Activated T-cell treated with anti-CD3 and anti-CD28 coated beads, Interleukin-2, amount 50 U/mL, for 4 hours (primary cell): ENCODE measurements at regions not wholly inside any gene's neighbourhood (a gene's known extent, or its start where the extent isn't known, plus 50 kb on each side); places are given as distances from the start of the nearest gene placed in this dataset.
A peak's percentile ranks its signal among the peaks of the same experiment; 100 is the strongest.

Source experiments
- ATAC-seq, 2 donors: fragments of 200-7000 bp; cut with Tn5 transposase; one replicate each; pipeline ENCODE4 v1.10.0; 2021
- DNase-seq: peaks from one replicate; pipeline ENCODE4 v3.0.0-alpha.2; 2020
- H3K27me3 Mint-ChIP-seq: one replicate; pipeline ENCODE4 v1.8.0; 2021; ENCODE audit warnings: low read depth, mixed read lengths
- H3K36me3 Mint-ChIP-seq: one replicate; pipeline ENCODE4 v1.8.0; 2022; ENCODE audit warnings: mixed read lengths; ENCODE audit not compliant: insufficient read depth
- H3K4me1 Mint-ChIP-seq: one replicate; pipeline ENCODE4 v1.8.0; 2021; ENCODE audit warnings: low read depth, mixed read lengths
- H3K4me3 Mint-ChIP-seq: one replicate; pipeline ENCODE4 v1.8.0; 2021; ENCODE audit warnings: mild to moderate bottlenecking, moderate library complexity, mixed read lengths
- H3K9me3 Mint-ChIP-seq: one replicate; pipeline ENCODE4 v1.8.0; 2021; ENCODE audit warnings: mixed read lengths

DNA sequence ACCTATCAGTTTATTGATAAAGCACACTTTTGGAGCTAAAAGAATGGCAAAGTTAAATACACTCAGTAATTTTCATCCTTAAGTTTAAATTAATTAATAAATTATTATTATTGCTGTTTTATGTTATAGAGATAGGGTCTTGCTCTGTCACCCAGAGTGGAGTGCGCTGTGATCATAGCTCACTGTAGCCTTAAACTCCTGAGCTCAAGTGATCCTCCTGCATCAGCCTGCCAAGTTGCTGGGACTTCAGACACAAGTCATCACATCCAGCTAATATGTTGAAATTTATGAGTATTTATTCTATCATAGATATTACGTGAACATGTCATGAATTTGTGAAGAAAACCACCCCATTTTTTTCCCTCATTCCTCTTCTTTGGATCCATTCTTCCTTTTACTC is 64.2 kb downstream of the GJA1 start:
- no peaks in the 10 kb centered on the region for H3K36me3 Mint-ChIP-seq
- no peak for DNase-seq
- H3K4me1 Mint-ChIP-seq: peaks cover 4% of the 10 kb centered on the region
- ATAC-seq: no peak
- no peaks in the 10 kb centered on the region for H3K9me3 Mint-ChIP-seq
- peaks cover 3% of the 10 kb centered on the region for H3K27me3 Mint-ChIP-seq
- no peak overlapping the region for H3K4me3 Mint-ChIP-seq

DNA sequence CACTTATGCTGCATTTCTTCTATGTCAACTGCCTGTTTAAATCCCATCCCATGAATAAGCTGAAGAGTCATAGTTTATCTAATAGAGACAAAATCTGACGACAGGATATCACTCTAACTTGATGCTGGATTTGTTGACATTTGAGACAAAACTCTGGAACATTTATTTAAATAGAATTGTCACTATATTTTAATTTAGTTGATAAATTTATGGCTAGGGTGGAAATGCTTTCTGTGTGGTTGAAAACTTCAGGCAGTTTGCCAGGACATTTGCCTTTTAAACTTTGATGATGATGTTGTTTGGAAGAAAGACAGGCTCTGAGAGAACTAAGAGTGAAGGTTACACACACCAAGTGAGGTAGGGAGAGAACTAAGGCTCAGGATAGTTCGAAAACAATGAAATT is 68.1 kb downstream of the GJA1 start:
- no peaks in the 10 kb centered on the region for H3K36me3 Mint-ChIP-seq
- H3K4me3 Mint-ChIP-seq: no peak overlapping the region
- DNase-seq (no peak), ATAC-seq (no peak)
- H3K9me3 Mint-ChIP-seq: no peaks in the 10 kb centered on the region
- H3K27me3 Mint-ChIP-seq: peaks cover 3% of the 10 kb centered on the region
- H3K4me1 Mint-ChIP-seq: peaks cover 4% of the 10 kb centered on the region

DNA sequence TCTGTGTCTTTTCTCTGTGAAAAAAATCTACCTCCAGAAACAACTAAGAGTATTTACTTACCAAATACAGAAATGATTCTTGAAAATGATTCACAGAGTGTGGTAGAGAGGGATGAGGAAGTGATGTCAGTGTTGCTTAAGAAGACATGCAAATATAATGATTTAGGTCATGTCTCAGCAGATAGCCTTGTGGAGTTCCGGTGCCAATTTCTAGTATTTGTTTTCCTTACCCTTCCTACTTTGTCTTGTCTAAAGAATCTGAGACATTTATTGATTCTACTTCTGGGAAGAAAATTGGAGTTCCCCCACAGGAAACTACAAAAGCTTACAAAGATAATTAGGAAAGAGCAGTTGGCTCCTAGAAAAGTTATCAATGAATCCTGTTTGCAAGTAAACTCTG is 68.8 kb downstream of the GJA1 start:
- Mint-ChIP-seq H3K36me3 (no peaks in the 10 kb centered on the region), H3K4me1 (peaks cover 4% of the 10 kb centered on the region), H3K4me3 (no peak overlapping the region), H3K27me3 (peaks cover 3% of the 10 kb centered on the region), H3K9me3 (no peaks in the 10 kb centered on the region)
- ATAC-seq (peak in 1 of 2 donors; percentile 38), DNase-seq (no peak)

DNA sequence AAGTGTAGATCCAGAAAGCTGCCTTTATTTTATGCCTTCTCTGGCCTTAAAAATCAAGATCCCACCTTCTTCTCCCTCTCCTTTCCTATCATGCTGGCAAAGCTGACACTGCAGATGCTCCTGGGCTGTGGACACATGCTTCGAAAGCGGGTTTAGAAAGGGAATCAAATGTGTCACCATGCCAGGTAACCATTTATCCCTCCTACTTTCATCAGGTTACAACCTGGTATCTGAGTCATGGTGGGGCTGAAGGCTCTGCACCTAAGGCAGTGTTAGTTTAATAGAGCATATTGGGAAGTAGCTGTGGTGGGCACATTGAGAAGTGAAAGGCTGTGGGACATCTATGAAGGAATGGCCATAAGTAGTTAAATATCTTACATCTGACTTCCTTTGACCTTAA is 69.8 kb downstream of the GJA1 start:
- H3K27me3 Mint-ChIP-seq: no peaks in the 10 kb centered on the region
- ATAC-seq: no peak
- H3K9me3 Mint-ChIP-seq: no peaks in the 10 kb centered on the region
- no peak overlapping the region for H3K4me3 Mint-ChIP-seq
- H3K36me3 Mint-ChIP-seq: no peaks in the 10 kb centered on the region
- DNase-seq: no peak
- peaks cover 4% of the 10 kb centered on the region for H3K4me1 Mint-ChIP-seq

DNA sequence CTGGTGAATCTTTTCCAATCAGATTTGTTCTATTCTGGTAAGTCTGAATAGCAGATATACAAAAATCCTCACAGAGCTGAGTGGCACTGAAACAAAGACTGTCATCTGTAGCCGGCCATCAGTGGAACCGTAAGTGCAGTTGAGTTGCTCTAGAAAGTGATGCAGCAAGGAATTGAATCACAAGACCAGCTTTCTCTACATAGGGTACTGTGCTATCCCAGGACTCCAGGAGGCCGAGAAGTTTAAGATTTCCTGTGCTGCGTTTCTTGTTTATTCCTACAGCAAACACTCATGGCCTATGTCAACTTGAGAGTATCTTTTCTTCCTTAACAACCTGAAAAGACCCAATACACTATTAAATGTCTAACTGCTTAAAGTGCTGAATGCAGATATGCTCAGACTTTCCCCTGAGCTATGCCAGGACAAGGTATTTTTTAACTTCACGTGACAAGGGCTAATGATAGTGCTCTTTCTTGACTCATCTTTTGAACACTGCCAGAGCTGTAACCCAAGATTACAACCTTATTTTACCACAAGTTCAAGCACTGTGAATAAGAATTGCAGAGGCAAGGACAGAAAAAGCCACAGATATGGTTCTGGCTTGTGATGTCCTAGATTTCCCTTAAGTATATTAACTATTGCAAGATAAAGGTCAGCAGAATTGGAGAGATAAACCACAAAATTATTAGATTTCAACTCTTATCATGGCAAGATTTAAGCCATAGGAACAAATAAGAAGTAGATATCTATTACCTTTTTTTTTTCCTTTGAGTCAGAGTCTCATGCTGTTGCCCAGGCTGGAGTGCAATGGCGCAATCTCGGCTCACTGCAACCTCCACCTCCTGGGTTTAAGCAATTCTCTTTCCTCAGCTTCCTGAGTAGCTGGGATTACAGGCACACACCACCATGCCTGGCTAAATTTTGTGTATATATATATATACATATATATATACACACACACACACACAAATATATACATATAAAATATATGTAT is 71.6 kb downstream of the GJA1 start:
- DNase-seq: no peak
- no peaks in the 10 kb centered on the region for H3K27me3 Mint-ChIP-seq
- no peak overlapping the region for H3K4me3 Mint-ChIP-seq
- H3K9me3 Mint-ChIP-seq: no peaks in the 10 kb centered on the region
- H3K4me1 Mint-ChIP-seq: peaks cover 4% of the 10 kb centered on the region
- H3K36me3 Mint-ChIP-seq: no peaks in the 10 kb centered on the region
- no peak for ATAC-seq

DNA sequence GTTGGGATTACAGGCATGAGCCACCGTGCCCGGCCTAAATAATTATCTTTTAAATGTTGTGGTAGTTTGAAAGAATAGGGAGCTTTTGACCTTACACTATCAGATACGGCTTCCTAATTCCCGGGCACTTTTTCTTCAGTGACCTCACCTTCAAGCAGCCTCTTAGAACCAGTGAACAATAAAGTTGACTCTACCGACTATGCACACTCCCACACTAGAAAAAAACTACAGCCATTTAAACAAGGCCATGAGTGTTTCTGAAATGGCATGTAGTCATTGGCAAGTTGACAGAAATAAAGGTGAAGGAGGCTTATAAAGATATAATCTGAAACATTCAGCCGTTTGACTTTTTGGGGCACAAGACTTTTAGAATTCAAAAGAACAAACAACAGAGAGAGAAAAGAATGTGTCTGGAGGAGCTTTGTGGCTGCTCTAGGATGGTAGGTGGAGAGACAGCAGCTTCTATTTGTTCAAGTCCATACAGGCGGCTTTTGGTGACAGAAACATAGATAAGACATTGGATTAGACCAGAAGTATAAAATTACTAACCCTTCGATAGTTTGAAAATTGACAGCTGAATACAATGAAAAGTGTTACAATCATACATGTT is 75.2 kb downstream of the GJA1 start:
- H3K27me3 Mint-ChIP-seq: no peaks in the 10 kb centered on the region
- ATAC-seq: no peak
- no peaks in the 10 kb centered on the region for H3K9me3 Mint-ChIP-seq
- no peak overlapping the region for H3K4me3 Mint-ChIP-seq
- H3K4me1 Mint-ChIP-seq: no peaks in the 10 kb centered on the region
- H3K36me3 Mint-ChIP-seq: no peaks in the 10 kb centered on the region
- DNase-seq: no peak

DNA sequence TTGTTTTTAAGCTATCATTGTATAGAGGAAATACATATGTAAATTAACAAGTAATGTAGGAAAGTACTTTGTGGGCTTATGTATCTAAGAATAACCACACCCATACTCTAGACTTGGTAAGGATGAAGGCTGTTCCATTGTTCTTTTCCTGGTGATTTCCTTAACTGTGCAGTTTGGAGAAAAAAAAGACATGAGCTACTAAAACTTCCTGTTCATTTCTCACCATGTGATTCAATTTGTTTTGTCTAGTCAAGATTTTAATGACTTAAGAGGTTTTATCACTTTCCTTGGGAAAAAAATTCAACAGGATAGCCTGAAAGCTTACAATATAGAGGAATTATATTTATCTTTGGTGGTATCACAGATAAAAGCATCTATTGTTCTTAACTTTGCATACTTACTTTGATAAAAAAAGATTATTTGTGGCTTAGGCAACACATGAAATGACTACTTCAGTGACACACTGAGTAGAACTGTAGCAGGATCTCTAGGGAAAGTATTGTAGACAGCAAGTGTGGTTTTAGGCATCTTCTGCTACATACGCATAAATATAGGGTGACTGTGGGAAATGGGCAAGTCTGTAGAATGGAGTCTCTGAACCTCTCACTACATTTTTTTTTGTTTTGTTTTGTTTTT is 80.3 kb downstream of the GJA1 start:
- no peak overlapping the region for H3K4me3 Mint-ChIP-seq
- no peak for DNase-seq
- no peaks in the 10 kb centered on the region for H3K9me3 Mint-ChIP-seq
- ATAC-seq: no peak
- no peaks in the 10 kb centered on the region for H3K4me1 Mint-ChIP-seq
- no peaks in the 10 kb centered on the region for H3K36me3 Mint-ChIP-seq
- H3K27me3 Mint-ChIP-seq: no peaks in the 10 kb centered on the region

DNA sequence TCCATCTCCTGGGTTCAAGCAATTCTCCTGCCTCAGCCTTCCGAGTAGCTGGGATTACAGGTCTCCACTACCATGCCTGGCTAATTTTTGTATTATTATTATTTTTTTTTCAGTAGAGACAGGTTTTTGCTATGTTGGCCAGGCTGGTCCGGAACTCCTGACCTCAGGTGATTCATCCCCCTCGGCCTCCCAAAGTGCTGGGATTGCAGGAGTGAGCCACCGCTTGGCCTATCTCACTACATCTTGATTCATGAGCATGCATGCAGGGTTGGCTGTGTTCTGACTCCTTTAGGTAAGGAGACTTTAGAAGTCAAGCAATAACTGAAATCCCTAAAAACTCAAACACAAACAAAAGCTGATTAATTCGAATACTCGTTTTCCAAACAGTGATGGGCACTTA is 80.9 kb downstream of the GJA1 start:
- Mint-ChIP-seq H3K4me3 (no peak overlapping the region), H3K4me1 (no peaks in the 10 kb centered on the region), H3K9me3 (no peaks in the 10 kb centered on the region), H3K27me3 (no peaks in the 10 kb centered on the region), H3K36me3 (no peaks in the 10 kb centered on the region)
- no peak for DNase-seq
- no peak for ATAC-seq

DNA sequence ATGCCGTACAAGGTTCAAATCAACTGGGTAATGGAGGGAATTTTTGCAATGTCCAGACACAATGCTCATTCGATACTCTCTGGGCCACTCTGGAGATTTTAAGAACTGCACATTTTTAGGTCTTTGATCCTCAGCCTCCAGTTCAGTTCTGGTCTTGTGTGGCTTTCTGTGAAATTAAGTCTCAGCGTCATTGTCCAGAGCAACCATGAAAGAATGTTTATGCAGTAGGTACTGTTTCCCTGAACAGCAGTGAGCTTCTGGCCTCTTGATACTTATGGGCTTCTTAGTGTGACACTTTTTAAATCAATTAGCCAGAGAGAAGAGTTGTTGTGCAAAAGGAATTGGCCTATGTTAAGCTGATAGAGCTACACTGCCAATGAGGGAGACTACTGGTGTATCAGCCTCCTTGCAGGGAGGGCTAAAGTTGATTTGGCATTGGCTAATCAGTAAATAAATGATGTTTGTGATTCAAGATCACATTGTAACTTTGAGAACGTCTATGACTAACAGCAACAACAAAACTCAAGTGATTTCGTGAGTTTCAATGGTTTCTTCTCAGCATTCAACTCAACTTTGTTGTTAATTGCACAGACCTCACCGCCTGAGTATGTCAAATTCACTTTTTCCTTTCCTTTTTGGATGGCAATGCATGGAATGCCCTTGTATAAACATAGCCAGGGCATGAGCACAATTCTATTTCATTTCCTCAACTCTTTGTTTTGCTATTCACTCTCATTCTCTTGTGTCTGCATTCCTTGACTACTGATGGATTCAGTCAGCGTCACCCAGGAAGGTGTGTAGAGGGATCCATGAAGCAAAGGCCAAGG is 85.1 kb downstream of the GJA1 start:
- DNase-seq: no peak
- Mint-ChIP-seq H3K4me1 (no peaks in the 10 kb centered on the region), H3K9me3 (no peaks in the 10 kb centered on the region), H3K36me3 (no peaks in the 10 kb centered on the region), H3K4me3 (no peak overlapping the region), H3K27me3 (no peaks in the 10 kb centered on the region)
- no peak for ATAC-seq

DNA sequence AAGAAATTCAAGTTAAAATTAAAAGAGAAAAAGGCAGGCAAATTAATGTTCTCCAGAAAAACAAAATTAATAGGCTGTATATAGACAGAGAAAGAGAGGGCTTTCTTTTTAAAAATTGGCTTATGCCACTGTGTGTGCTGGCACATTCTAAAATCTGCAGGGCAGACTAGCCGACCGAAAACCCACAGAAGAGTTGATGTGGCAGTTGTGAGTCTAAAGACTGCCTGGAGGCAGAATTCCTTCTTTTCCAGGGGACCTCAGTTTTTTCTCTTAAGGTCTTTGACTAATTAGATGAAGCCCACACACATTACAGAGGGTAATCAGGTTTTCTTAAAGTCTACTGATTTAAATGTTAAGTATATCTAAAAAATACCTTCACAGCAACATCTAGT is 85.7 kb downstream of the GJA1 start:
- ATAC-seq (no peak), DNase-seq (no peak)
- no peaks in the 10 kb centered on the region for H3K9me3 Mint-ChIP-seq
- H3K4me1 Mint-ChIP-seq: no peaks in the 10 kb centered on the region
- H3K4me3 Mint-ChIP-seq: no peak overlapping the region
- H3K36me3 Mint-ChIP-seq: no peaks in the 10 kb centered on the region
- no peaks in the 10 kb centered on the region for H3K27me3 Mint-ChIP-seq

DNA sequence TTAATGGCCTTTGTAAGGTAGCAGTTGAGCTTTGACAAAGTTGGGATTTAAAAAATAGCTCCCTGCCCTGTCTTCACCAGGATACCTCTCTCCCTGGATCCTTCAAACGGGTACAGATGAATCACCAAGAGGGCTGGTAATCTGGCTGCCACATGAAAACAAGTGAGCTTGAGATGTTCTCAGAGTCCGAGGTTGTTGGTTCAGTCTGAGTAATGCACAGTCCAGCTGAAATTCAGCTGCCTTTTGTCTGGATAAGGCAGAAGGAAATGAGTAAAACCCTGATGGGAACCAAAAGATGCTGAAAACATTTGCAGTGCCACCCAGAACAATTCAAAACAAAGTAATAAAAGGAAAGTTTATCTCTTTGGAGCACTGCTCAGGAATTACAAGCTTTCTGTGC is 86.8 kb downstream of the GJA1 start:
- H3K4me1 Mint-ChIP-seq: no peaks in the 10 kb centered on the region
- H3K27me3 Mint-ChIP-seq: no peaks in the 10 kb centered on the region
- H3K36me3 Mint-ChIP-seq: no peaks in the 10 kb centered on the region
- H3K9me3 Mint-ChIP-seq: no peaks in the 10 kb centered on the region
- no peak for DNase-seq
- ATAC-seq: no peak
- H3K4me3 Mint-ChIP-seq: no peak overlapping the region

DNA sequence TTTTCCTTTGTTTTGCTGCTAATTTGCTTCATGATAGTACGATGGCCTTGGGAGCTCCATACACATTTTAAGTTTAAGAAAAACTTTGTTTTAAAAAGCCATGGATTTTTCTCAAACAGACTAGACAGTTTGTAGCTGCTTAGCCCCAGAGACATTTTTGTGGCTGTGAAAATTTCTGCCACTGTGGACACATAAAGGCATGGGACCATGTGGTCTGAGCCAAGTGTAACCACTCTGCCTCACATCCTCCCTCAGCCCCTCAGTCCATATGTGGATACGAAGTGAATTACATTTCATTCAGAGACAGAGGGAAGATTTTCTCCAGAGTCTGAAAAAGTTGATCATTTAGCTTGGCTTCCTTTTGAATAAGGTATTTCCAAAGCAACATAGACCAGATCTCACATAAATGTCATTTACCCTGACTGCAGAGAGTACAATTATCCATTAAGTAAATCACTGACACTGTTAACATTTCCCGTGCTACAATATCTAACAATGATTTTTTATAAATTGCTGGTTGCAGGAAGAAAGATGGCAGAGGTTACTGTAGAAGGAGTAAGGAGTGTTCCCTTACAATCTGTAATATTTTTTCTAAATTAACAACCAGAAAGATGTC is 87.4 kb downstream of the GJA1 start:
- no peak overlapping the region for H3K4me3 Mint-ChIP-seq
- H3K36me3 Mint-ChIP-seq: no peaks in the 10 kb centered on the region
- no peaks in the 10 kb centered on the region for H3K4me1 Mint-ChIP-seq
- no peaks in the 10 kb centered on the region for H3K27me3 Mint-ChIP-seq
- no peaks in the 10 kb centered on the region for H3K9me3 Mint-ChIP-seq
- DNase-seq: no peak
- ATAC-seq: no peak

DNA sequence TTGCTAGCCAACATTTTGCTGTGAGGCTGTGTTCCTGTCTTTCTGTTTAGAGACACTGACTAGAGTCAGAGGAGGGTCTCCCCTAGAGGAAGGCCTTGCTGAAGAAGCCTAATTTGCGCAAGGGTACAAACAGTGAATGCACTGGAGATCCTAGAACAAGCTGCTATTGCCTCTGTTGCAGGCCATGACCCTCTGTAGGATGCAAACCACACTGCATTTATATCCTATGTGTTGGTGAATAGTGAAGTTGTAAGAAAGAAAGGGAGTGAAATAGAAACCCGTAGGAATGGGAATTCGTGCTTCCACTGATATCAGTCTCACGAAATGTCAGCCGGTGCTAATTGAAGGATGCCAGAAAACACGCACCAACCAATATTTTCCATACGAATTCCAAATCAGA is 88.2 kb downstream of the GJA1 start:
- DNase-seq: no peak
- Mint-ChIP-seq H3K4me3 (no peak overlapping the region), H3K36me3 (no peaks in the 10 kb centered on the region), H3K27me3 (no peaks in the 10 kb centered on the region), H3K4me1 (no peaks in the 10 kb centered on the region), H3K9me3 (no peaks in the 10 kb centered on the region)
- no peak for ATAC-seq

DNA sequence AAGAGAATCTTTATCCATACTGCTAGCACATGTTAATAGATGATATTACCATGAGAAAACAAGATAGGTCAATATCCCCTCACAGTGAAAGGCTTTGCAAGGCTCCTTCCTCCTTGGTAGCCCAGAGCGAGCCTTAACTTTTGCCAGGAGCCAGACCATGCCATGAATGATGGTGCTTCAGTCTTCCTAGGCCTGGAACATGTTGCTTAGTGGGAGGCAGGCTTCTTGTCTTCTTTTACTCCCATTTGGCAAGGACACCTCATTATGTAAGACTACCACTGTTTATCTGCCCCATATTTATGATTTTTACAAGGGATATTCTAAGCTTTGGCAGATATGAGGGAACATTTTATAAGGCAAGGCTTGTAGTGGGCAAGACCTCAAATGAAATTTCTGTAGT is 90.8 kb downstream of the GJA1 start:
- no peaks in the 10 kb centered on the region for H3K4me1 Mint-ChIP-seq
- DNase-seq (no peak), ATAC-seq (no peak)
- no peaks in the 10 kb centered on the region for H3K36me3 Mint-ChIP-seq
- no peak overlapping the region for H3K4me3 Mint-ChIP-seq
- H3K9me3 Mint-ChIP-seq: no peaks in the 10 kb centered on the region
- no peaks in the 10 kb centered on the region for H3K27me3 Mint-ChIP-seq
